ENCODE measurements at regions not wholly inside any gene's neighbourhood (a gene's known extent, or its start where the extent isn't known, plus 50 kb on each side); places are given as distances from the start of the nearest gene placed in this dataset.

GRCh38 chr14:51468523-51468922 is 183.2 kb upstream of the FRMD6 start:
- CTCF ChIA-PET = no interaction called here
- Histone ChIP-seq H3K4me3 (ENCODE audit: control insufficient read depth in 1 of 7, extremely low read depth in 1 of 7, insufficient read depth in 4 of 7, low read depth in 2 of 7, low read length in 6 of 7) (no peak overlapping the region), H3K36me3 (ENCODE audit: control insufficient read depth in 4 of 4, insufficient read depth in 4 of 4, low read length in 3 of 4) (no peaks in the 10 kb centered on the region), H3K4me1 (ENCODE audit: control extremely low read depth in 1 of 4, control insufficient read depth in 4 of 4, insufficient read depth in 4 of 4, low read length in 3 of 4) (no peaks in the 10 kb centered on the region), H3K27ac (ENCODE audit: insufficient read depth in 1 of 2, low read depth in 1 of 2, low read length in 2 of 2, poor library complexity in 1 of 2, severe bottlenecking in 2 of 2) (no peak overlapping the region), H3K27me3 (replicated peaks in 2 of 5; ENCODE audit: control insufficient read depth in 4 of 5, insufficient read depth in 5 of 5, low read length in 4 of 5) (no peaks in the 10 kb centered on the region), H3K9me3 (ENCODE audit: control extremely low read depth in 1 of 5, control insufficient read depth in 4 of 5, insufficient read depth in 2 of 5, low read depth in 1 of 5, low read length in 4 of 5) (no peaks in the 10 kb centered on the region)
- no peak for DNase-seq
- 71% methylated on average over 1 of the region's 3 CpGs for WGBS (ENCODE audit: insufficient coverage)
- POLR2A ChIA-PET = no interaction called here

GRCh38 chr14:51472881-51473280 is 178.8 kb upstream of the FRMD6 start:
- ChIA-PET CTCF (no interaction called here), POLR2A (no interaction called here)
- WGBS (ENCODE audit: insufficient coverage) = 79% methylated on average over 2 of the region's 2 CpGs
- no peaks in the 10 kb centered on the region for H3K36me3 ChIP-seq (ENCODE audit: control insufficient read depth in 4 of 4, insufficient read depth in 4 of 4, low read length in 3 of 4)
- peaks cover 0 to 5% (median 0%) of the 10 kb centered on the region in 5 experiments for H3K27me3 ChIP-seq (replicated peaks in 2 of 5; ENCODE audit: control insufficient read depth in 4 of 5, insufficient read depth in 5 of 5, low read length in 4 of 5)
- no peak for DNase-seq
- H3K4me1 ChIP-seq (ENCODE audit: control extremely low read depth in 1 of 4, control insufficient read depth in 4 of 4, insufficient read depth in 4 of 4, low read length in 3 of 4) = no peaks in the 10 kb centered on the region
- H3K9me3 ChIP-seq (ENCODE audit: control extremely low read depth in 1 of 5, control insufficient read depth in 4 of 5, insufficient read depth in 2 of 5, low read depth in 1 of 5, low read length in 4 of 5) = no peaks in the 10 kb centered on the region
- H3K27ac ChIP-seq (ENCODE audit: insufficient read depth in 1 of 2, low read depth in 1 of 2, low read length in 2 of 2, poor library complexity in 1 of 2, severe bottlenecking in 2 of 2) = no peak overlapping the region
- no peak overlapping the region for H3K4me3 ChIP-seq (ENCODE audit: control insufficient read depth in 1 of 7, extremely low read depth in 1 of 7, insufficient read depth in 4 of 7, low read depth in 2 of 7, low read length in 6 of 7)

GRCh38 chr14:51473351-51473750 is 178.4 kb upstream of the FRMD6 start:
- CTCF ChIA-PET = no interaction called here
- H3K4me3 ChIP-seq (ENCODE audit: control insufficient read depth in 1 of 7, extremely low read depth in 1 of 7, insufficient read depth in 4 of 7, low read depth in 2 of 7, low read length in 6 of 7) = no peak overlapping the region
- H3K27ac ChIP-seq (ENCODE audit: insufficient read depth in 1 of 2, low read depth in 1 of 2, low read length in 2 of 2, poor library complexity in 1 of 2, severe bottlenecking in 2 of 2) = no peak overlapping the region
- no peak for DNase-seq
- POLR2A ChIA-PET = no interaction called here
- H3K9me3 ChIP-seq (ENCODE audit: control extremely low read depth in 1 of 5, control insufficient read depth in 4 of 5, insufficient read depth in 2 of 5, low read depth in 1 of 5, low read length in 4 of 5) = no peaks in the 10 kb centered on the region
- H3K36me3 ChIP-seq (ENCODE audit: control insufficient read depth in 4 of 4, insufficient read depth in 4 of 4, low read length in 3 of 4) = no peaks in the 10 kb centered on the region
- no peaks in the 10 kb centered on the region for H3K4me1 ChIP-seq (ENCODE audit: control extremely low read depth in 1 of 4, control insufficient read depth in 4 of 4, insufficient read depth in 4 of 4, low read length in 3 of 4)
- 100% methylated on average over 4 of the region's 4 CpGs for WGBS (ENCODE audit: insufficient coverage)
- peaks cover 0 to 5% (median 0%) of the 10 kb centered on the region in 5 experiments for H3K27me3 ChIP-seq (replicated peaks in 2 of 5; ENCODE audit: control insufficient read depth in 4 of 5, insufficient read depth in 5 of 5, low read length in 4 of 5)

- H3K27me3 ChIP-seq (replicated peaks in 2 of 5; ENCODE audit: control insufficient read depth in 4 of 5, insufficient read depth in 5 of 5, low read length in 4 of 5) = peaks cover 0 to 5% (median 0%) of the 10 kb centered on the region in 5 experiments
- DNase-seq = no peak
Observed at GRCh38 chr14:51473808-51474565, 177.7 kb upstream of the FRMD6 start.

GRCh38 chr14:51474854-51475253 is 176.9 kb upstream of the FRMD6 start:
- no peak for DNase-seq
- Histone ChIP-seq H3K4me3 (ENCODE audit: control insufficient read depth in 1 of 7, extremely low read depth in 1 of 7, insufficient read depth in 4 of 7, low read depth in 2 of 7, low read length in 6 of 7) (no peak overlapping the region), H3K9me3 (ENCODE audit: control extremely low read depth in 1 of 5, control insufficient read depth in 4 of 5, insufficient read depth in 2 of 5, low read depth in 1 of 5, low read length in 4 of 5) (no peaks in the 10 kb centered on the region), H3K4me1 (ENCODE audit: control extremely low read depth in 1 of 4, control insufficient read depth in 4 of 4, insufficient read depth in 4 of 4, low read length in 3 of 4) (no peaks in the 10 kb centered on the region), H3K36me3 (ENCODE audit: control insufficient read depth in 4 of 4, insufficient read depth in 4 of 4, low read length in 3 of 4) (no peaks in the 10 kb centered on the region), H3K27me3 (replicated peaks in 2 of 5; ENCODE audit: control insufficient read depth in 4 of 5, insufficient read depth in 5 of 5, low read length in 4 of 5) (peaks cover 0 to 5% (median 0%) of the 10 kb centered on the region in 5 experiments), H3K27ac (ENCODE audit: insufficient read depth in 1 of 2, low read depth in 1 of 2, low read length in 2 of 2, poor library complexity in 1 of 2, severe bottlenecking in 2 of 2) (no peak overlapping the region)
- ChIA-PET CTCF (no interaction called here), POLR2A (no interaction called here)

More at GRCh38 chr14:51473808-51474565, 177.7 kb upstream of the FRMD6 start:
- ChIA-PET POLR2A (no interaction called here), CTCF (no interaction called here)
- Histone ChIP-seq H3K4me1 (ENCODE audit: control extremely low read depth in 1 of 4, control insufficient read depth in 4 of 4, insufficient read depth in 4 of 4, low read length in 3 of 4) (no peaks in the 10 kb centered on the region), H3K27ac (ENCODE audit: insufficient read depth in 1 of 2, low read depth in 1 of 2, low read length in 2 of 2, poor library complexity in 1 of 2, severe bottlenecking in 2 of 2) (no peak overlapping the region), H3K9me3 (ENCODE audit: control extremely low read depth in 1 of 5, control insufficient read depth in 4 of 5, insufficient read depth in 2 of 5, low read depth in 1 of 5, low read length in 4 of 5) (no peaks in the 10 kb centered on the region), H3K36me3 (ENCODE audit: control insufficient read depth in 4 of 4, insufficient read depth in 4 of 4, low read length in 3 of 4) (no peaks in the 10 kb centered on the region), H3K4me3 (ENCODE audit: control insufficient read depth in 1 of 7, extremely low read depth in 1 of 7, insufficient read depth in 4 of 7, low read depth in 2 of 7, low read length in 6 of 7) (no peak overlapping the region)
- 100% methylated on average over 2 of the region's 6 CpGs for WGBS (ENCODE audit: insufficient coverage)

GRCh38 chr14:51478175-51478621 is 173.5 kb upstream of the FRMD6 start:
- H3K4me3 ChIP-seq (ENCODE audit: control insufficient read depth in 1 of 7, extremely low read depth in 1 of 7, insufficient read depth in 4 of 7, low read depth in 2 of 7, low read length in 6 of 7) = no peak overlapping the region
- no peaks in the 10 kb centered on the region for H3K36me3 ChIP-seq (ENCODE audit: control insufficient read depth in 4 of 4, insufficient read depth in 4 of 4, low read length in 3 of 4)
- H3K4me1 ChIP-seq (ENCODE audit: control extremely low read depth in 1 of 4, control insufficient read depth in 4 of 4, insufficient read depth in 4 of 4, low read length in 3 of 4) = no peaks in the 10 kb centered on the region
- no peaks in the 10 kb centered on the region for H3K9me3 ChIP-seq (ENCODE audit: control extremely low read depth in 1 of 5, control insufficient read depth in 4 of 5, insufficient read depth in 2 of 5, low read depth in 1 of 5, low read length in 4 of 5)
- DNase-seq = no peak
- ChIA-PET CTCF (no interaction called here), POLR2A (no interaction called here)
- no peak overlapping the region for H3K27ac ChIP-seq (ENCODE audit: insufficient read depth in 1 of 2, low read depth in 1 of 2, low read length in 2 of 2, poor library complexity in 1 of 2, severe bottlenecking in 2 of 2)
- 100% methylated on average over 1 of the region's 4 CpGs for WGBS (ENCODE audit: insufficient coverage)
- H3K27me3 ChIP-seq (replicated peaks in 2 of 5; ENCODE audit: control insufficient read depth in 4 of 5, insufficient read depth in 5 of 5, low read length in 4 of 5) = peaks cover 0 to 5% (median 2%) of the 10 kb centered on the region in 5 experiments

- H3K27ac ChIP-seq (ENCODE audit: insufficient read depth in 1 of 2, low read depth in 1 of 2, low read length in 2 of 2, poor library complexity in 1 of 2, severe bottlenecking in 2 of 2) = no peak overlapping the region
- H3K4me3 ChIP-seq (ENCODE audit: control insufficient read depth in 1 of 7, extremely low read depth in 1 of 7, insufficient read depth in 4 of 7, low read depth in 2 of 7, low read length in 6 of 7) = no peak overlapping the region
- no peaks in the 10 kb centered on the region for H3K9me3 ChIP-seq (ENCODE audit: control extremely low read depth in 1 of 5, control insufficient read depth in 4 of 5, insufficient read depth in 2 of 5, low read depth in 1 of 5, low read length in 4 of 5)
- DNase-seq = no peak
- WGBS (ENCODE audit: insufficient coverage) = 100% methylated on average over 1 of the region's 2 CpGs
- H3K27me3 ChIP-seq (replicated peaks in 2 of 5; ENCODE audit: control insufficient read depth in 4 of 5, insufficient read depth in 5 of 5, low read length in 4 of 5) = peaks cover 0 to 5% (median 0%) of the 10 kb centered on the region in 5 experiments
- H3K4me1 ChIP-seq (ENCODE audit: control extremely low read depth in 1 of 4, control insufficient read depth in 4 of 4, insufficient read depth in 4 of 4, low read length in 3 of 4) = no peaks in the 10 kb centered on the region
- ChIA-PET POLR2A (no interaction called here), CTCF (interaction anchor here (1.6 kb wide), 1 partner anchor 11 kb away, joined by 3 read pairs; no protein-coding TSS in a partner anchor)
- H3K36me3 ChIP-seq (ENCODE audit: control insufficient read depth in 4 of 4, insufficient read depth in 4 of 4, low read length in 3 of 4) = no peaks in the 10 kb centered on the region
Observed at GRCh38 chr14:51479584-51480325, 172.0 kb upstream of the FRMD6 start.
